Panc1 (cell line): ENCODE measurements at regions not wholly inside any gene's neighbourhood (a gene's known extent, or its start where the extent isn't known, plus 50 kb on each side); places are given as distances from the start of the nearest gene placed in this dataset.
"Not testable (repeated sequence)": the region's sequence is repeated elsewhere in the genome, so short reads cannot be mapped to it uniquely, and the experiment has no call there.

Experiments
- ATAC-seq: fragments of 200-7000 bp; cut with Tn5 transposase; 2 replicates; pipeline ENCODE4 v1.9.1; 2020; ENCODE audit warnings: mild to moderate bottlenecking, moderate library complexity
- BruUV-seq: library from RNA; stranded (reverse); fragments of 400-500 nt; replicated peaks from 2 replicates; lab custom pipeline; 2021; lab: Mats Ljungman, UMichigan
- CTCF ChIA-PET: fragments of 300-600 bp; sonication (Branson Sonifier 250); formaldehyde crosslinking; loops from one replicate; lab custom pipeline; 2022; ENCODE audit warnings: antibody characterized with exemption; lab: Charles Lee
- POLR2A ChIA-PET: fragments of 300-600 bp; sonication (Branson Sonifier 250); formaldehyde crosslinking; loops from one replicate; lab custom pipeline; 2022; ENCODE audit warnings: antibody characterized with exemption; lab: Charles Lee
- DNase-seq: peaks from one replicate; pipeline ENCODE4 v3.0.0-alpha.2; 2010; ENCODE audit warnings: low read depth, low spot score
- H3K27ac ChIP-seq: 2 replicates; pipeline ENCODE4 v1.5.1; 2011; ENCODE audit warnings: mild to moderate bottlenecking, low read length, inconsistent platforms
- H3K27me3 ChIP-seq: fragments of 200-500 bp; sonication (Bioruptor generic); 2 replicates; pipeline ENCODE4 v1.6.0; 2014; ENCODE audit warnings: low read length, inconsistent platforms; ENCODE audit not compliant: control insufficient read depth, insufficient read depth
- H3K36me3 ChIP-seq: fragments of 200-500 bp; sonication (Bioruptor generic); 2 replicates; pipeline ENCODE4 v1.5.1; 2014; ENCODE audit warnings: inconsistent platforms, mild to moderate bottlenecking, low read length, moderate library complexity; ENCODE audit not compliant: control insufficient read depth, insufficient read depth
- H3K4me1 ChIP-seq: 2 replicates; pipeline ENCODE4 v1.5.1; 2011; ENCODE audit warnings: inconsistent platforms, mild to moderate bottlenecking, low read length, moderate library complexity; ENCODE audit not compliant: control insufficient read depth, insufficient read depth
- H3K4me3 ChIP-seq, 2 experiments: 2 replicates each; pipeline ENCODE4 v1.5.1; 2011 to 2012; ENCODE audit warnings: low read depth in 2 of 2, low read length in 2 of 2, mild to moderate bottlenecking in 2 of 2, inconsistent platforms in 1 of 2, moderate library complexity in 1 of 2
- H3K9me3 ChIP-seq: fragments of 200-500 bp; sonication (Bioruptor generic); 2 replicates; pipeline ENCODE4 v1.5.1; 2014; ENCODE audit warnings: low read depth, mild to moderate bottlenecking, inconsistent platforms, low read length, moderate library complexity; ENCODE audit not compliant: control insufficient read depth, insufficient read depth
- CTCF ChIP-seq: fragments of 450-650 bp; IDR thresholded peaks from 2 replicates; pipeline ENCODE4 v1.5.1; 2017; ENCODE audit warnings: mild to moderate bottlenecking
- POLR2AphosphoS5 ChIP-seq: IDR thresholded peaks from 2 replicates; pipeline ENCODE4 v1.6.1; 2012; ENCODE audit warnings: mild to moderate bottlenecking, low read depth, low read length, moderate library complexity
- SIN3A ChIP-seq: IDR thresholded peaks from 2 replicates; pipeline ENCODE4 v1.6.1; 2012; ENCODE audit warnings: low read depth, mild to moderate bottlenecking, low read length, moderate library complexity, borderline replicate concordance; ENCODE audit not compliant: insufficient read depth
- TCF7L2 ChIP-seq: IDR thresholded peaks from 2 replicates; pipeline ENCODE4 v1.6.1; 2011; ENCODE audit warnings: mild to moderate bottlenecking, low read depth, low read length, inconsistent platforms
- in situ Hi-C: cut with HindIII; loops from 2 replicates; pipeline ENCODE4 v1.10.0; 2016; ENCODE audit warnings: low sequenced_read_pairs, low pct_unique_long_range_greater_than_20kb
- intact Hi-C: fragments of 100-400 bp; cut with micrococcal nuclease; formaldehyde crosslinking; loops from one replicate; pipeline ENCODE4 v1.10.0; 2022; ENCODE audit not compliant: unreplicated experiment
- TF ChIP-seq, protein P1 (sequence below), 2 experiments: IDR thresholded peaks; 2 replicates each; pipeline ENCODE4 v1.6.1; 2011 to 2012; ENCODE audit warnings: low read depth in 2 of 2, control low read depth in 1 of 2, low read length in 1 of 2, mild to moderate bottlenecking in 1 of 2, moderate library complexity in 1 of 2; ENCODE audit not compliant: insufficient read depth in 1 of 2

DNA sequence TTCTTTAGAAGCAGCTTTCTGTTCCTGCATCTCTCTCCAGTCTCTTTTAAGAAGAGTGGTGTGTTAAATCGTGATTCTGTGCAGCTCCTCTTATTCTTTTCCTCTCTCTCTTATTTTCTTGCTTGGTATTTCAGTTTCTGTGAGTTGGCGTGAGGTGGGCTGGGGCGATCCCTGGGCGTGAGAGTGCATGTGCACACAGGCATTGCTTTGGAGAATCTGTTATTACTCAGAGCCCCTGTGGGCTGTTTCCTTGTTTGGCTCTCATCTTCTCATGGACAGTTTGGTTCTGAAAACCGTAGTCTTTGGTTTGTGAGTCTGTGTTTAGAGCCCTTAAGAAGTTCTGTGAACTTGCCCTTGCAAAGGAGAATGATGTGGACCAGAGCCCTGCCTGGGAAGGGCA is 97.2 kb upstream of the CLNK start:
- Histone ChIP-seq H3K4me3 (no peak overlapping the region), H3K27me3 (no peaks in the 10 kb centered on the region), H3K36me3 (no peaks in the 10 kb centered on the region), H3K4me1 (no peaks in the 10 kb centered on the region), H3K9me3 (no peaks in the 10 kb centered on the region), H3K27ac (no peak overlapping the region)
- TF ChIP-seq SIN3A (no peak), CTCF (no peak), TCF7L2 (no peak), POLR2AphosphoS5 (no peak)
- POLR2A ChIA-PET = no interaction called here
- no peak for DNase-seq
- intact Hi-C loops = no loop called here
- CTCF ChIA-PET = no interaction called here
- BruUV-seq = no TSS peak
- ATAC-seq = no peak
- in situ Hi-C loops = no loop called here

GRCh38 chr4:10780803-10781202 is 96.2 kb upstream of the CLNK start:
- H3K4me1 ChIP-seq, H3K9me3 ChIP-seq, CTCF ChIA-PET, intact Hi-C loops, in situ Hi-C loops, H3K36me3 ChIP-seq, H3K27me3 ChIP-seq, ATAC-seq, BruUV-seq, DNase-seq, POLR2A ChIA-PET, H3K4me3 ChIP-seq, H3K27ac ChIP-seq: not testable (repeated sequence)

- H3K4me3 ChIP-seq, H3K27me3 ChIP-seq, CTCF ChIA-PET, intact Hi-C loops, H3K27ac ChIP-seq, H3K4me1 ChIP-seq, BruUV-seq, ATAC-seq, POLR2A ChIA-PET, H3K36me3 ChIP-seq, in situ Hi-C loops, DNase-seq, H3K9me3 ChIP-seq: not testable (repeated sequence)
Measured at GRCh38 chr4:10775132-10775531, 90.6 kb upstream of the CLNK start.

DNA sequence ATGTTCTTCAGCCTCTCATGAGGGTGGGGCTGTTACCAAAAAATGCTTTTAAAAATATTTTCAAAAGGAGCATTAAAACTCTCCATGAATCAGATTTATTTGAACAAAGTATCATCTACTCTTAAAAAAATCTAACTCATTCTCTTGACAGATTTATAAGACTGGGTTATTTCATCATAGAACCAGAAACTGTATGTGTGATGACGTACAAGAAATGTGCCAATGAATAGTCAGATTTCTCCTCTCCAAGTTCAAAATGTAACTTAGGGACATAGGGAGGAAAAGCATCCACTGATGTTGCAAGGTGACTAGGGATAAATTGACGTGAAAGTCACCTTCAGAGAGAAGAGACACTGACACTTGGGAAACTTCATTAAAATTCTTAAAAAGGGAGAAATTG is 89.1 kb upstream of the CLNK start:
- DNase-seq (no peak), ATAC-seq (no peak)
- POLR2A ChIA-PET = no interaction called here
- no peak for TF ChIP-seq TCF7L2
- TF ChIP-seq SIN3A = no peak
- TF ChIP-seq CTCF = no peak
- TF ChIP-seq, protein P1, sequence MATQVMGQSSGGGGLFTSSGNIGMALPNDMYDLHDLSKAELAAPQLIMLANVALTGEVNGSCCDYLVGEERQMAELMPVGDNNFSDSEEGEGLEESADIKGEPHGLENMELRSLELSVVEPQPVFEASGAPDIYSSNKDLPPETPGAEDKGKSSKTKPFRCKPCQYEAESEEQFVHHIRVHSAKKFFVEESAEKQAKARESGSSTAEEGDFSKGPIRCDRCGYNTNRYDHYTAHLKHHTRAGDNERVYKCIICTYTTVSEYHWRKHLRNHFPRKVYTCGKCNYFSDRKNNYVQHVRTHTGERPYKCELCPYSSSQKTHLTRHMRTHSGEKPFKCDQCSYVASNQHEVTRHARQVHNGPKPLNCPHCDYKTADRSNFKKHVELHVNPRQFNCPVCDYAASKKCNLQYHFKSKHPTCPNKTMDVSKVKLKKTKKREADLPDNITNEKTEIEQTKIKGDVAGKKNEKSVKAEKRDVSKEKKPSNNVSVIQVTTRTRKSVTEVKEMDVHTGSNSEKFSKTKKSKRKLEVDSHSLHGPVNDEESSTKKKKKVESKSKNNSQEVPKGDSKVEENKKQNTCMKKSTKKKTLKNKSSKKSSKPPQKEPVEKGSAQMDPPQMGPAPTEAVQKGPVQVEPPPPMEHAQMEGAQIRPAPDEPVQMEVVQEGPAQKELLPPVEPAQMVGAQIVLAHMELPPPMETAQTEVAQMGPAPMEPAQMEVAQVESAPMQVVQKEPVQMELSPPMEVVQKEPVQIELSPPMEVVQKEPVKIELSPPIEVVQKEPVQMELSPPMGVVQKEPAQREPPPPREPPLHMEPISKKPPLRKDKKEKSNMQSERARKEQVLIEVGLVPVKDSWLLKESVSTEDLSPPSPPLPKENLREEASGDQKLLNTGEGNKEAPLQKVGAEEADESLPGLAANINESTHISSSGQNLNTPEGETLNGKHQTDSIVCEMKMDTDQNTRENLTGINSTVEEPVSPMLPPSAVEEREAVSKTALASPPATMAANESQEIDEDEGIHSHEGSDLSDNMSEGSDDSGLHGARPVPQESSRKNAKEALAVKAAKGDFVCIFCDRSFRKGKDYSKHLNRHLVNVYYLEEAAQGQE (IDR thresholded peaks at IDR 0.05; ENCODE audit: insufficient read depth in 1 of 2, low read depth in 2 of 2, low read length in 1 of 2) = no peak
- TF ChIP-seq POLR2AphosphoS5 = no peak
- in situ Hi-C loops (no loop called here), intact Hi-C loops (no loop called here)
- H3K4me1 ChIP-seq = no peaks in the 10 kb centered on the region
- CTCF ChIA-PET = no interaction called here
- no peak overlapping the region for H3K27ac ChIP-seq
- no peaks in the 10 kb centered on the region for H3K9me3 ChIP-seq
- no peaks in the 10 kb centered on the region for H3K27me3 ChIP-seq
- no peak overlapping the region for H3K4me3 ChIP-seq
- no peaks in the 10 kb centered on the region for H3K36me3 ChIP-seq
- BruUV-seq = no TSS peak
